ENCODE measurements at regions not wholly inside any gene's neighbourhood (a gene's known extent, or its start where the extent isn't known, plus 50 kb on each side); places are given as distances from the start of the nearest gene placed in this dataset.
"Not testable (repeated sequence)": the region's sequence is repeated elsewhere in the genome, so short reads cannot be mapped to it uniquely, and the experiment has no call there.

DNA sequence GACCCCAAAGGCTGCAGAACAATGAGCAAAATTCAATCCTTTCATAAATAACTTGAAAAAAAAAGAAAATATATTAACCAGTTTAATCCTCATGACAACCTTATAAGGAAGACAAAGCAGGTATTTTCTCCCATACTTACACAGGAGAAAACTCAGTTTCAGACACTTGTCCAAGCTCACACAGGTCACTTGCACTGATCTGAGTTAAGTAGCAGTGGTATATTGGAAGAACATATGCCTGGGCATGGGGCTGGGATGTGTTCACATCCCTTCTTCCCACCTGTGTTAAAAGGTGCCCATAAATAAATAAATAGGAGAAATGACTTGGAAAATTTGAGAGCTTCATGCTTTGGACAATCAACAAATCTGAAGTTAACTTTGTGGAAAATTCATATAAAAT, 63.5 kb upstream of the SELENOP start:
- Histone ChIP-seq H3K27me3 (ENCODE audit: control insufficient read depth, insufficient read depth, low read length) (no peaks in the 10 kb centered on the region), H3K36me3 (ENCODE audit: control insufficient read depth, insufficient read depth, low read length) (no peaks in the 10 kb centered on the region), H3K4me1 (ENCODE audit: control insufficient read depth, insufficient read depth, low read length) (no peaks in the 10 kb centered on the region), H3K9ac (ENCODE audit: low read depth, low read length) (no peak overlapping the region), H3K9me3 (ENCODE audit: control insufficient read depth, insufficient read depth, low read length) (no peaks in the 10 kb centered on the region), H3K4me3 (ENCODE audit: low read depth, low read length) (no peak overlapping the region)

- Histone ChIP-seq H3K4me1 (ENCODE audit: control insufficient read depth, insufficient read depth, low read length) (no peaks in the 10 kb centered on the region), H3K4me3 (ENCODE audit: low read depth, low read length) (no peak overlapping the region), H3K9ac (ENCODE audit: low read depth, low read length) (no peak overlapping the region), H3K9me3 (ENCODE audit: control insufficient read depth, insufficient read depth, low read length) (no peaks in the 10 kb centered on the region), H3K36me3 (ENCODE audit: control insufficient read depth, insufficient read depth, low read length) (no peaks in the 10 kb centered on the region), H3K27me3 (ENCODE audit: control insufficient read depth, insufficient read depth, low read length) (no peaks in the 10 kb centered on the region)
Observed at GRCh38 chr5:42874621-42875198, 63.0 kb upstream of the SELENOP start.

DNA sequence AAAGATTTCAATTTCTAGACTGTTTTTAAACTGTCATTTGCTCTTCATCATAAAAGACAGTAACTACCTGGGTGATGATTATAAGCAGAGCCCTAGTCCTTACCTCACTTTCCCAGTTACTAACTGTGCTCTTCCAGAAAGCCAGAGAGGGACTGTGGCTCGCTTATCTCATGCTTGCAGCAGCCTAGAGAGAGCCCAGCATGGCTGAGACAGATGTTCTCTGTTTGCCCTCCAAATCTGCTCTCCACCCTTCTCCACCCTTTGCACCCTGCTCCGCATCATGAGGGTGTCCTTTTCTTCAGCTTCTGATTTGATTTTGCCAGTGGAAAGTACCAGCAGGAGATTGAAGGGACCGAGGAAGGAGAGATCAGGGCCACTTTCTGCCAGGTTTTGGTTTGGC, 61.2 kb upstream of the SELENOP start:
- H3K4me1 ChIP-seq (ENCODE audit: control insufficient read depth, insufficient read depth, low read length): no peaks in the 10 kb centered on the region
- H3K36me3 ChIP-seq (ENCODE audit: control insufficient read depth, insufficient read depth, low read length): no peaks in the 10 kb centered on the region
- no peak overlapping the region for H3K9ac ChIP-seq (ENCODE audit: low read depth, low read length)
- no peaks in the 10 kb centered on the region for H3K9me3 ChIP-seq (ENCODE audit: control insufficient read depth, insufficient read depth, low read length)
- H3K4me3 ChIP-seq (ENCODE audit: low read depth, low read length): no peak overlapping the region
- H3K27me3 ChIP-seq (ENCODE audit: control insufficient read depth, insufficient read depth, low read length): no peaks in the 10 kb centered on the region

DNA sequence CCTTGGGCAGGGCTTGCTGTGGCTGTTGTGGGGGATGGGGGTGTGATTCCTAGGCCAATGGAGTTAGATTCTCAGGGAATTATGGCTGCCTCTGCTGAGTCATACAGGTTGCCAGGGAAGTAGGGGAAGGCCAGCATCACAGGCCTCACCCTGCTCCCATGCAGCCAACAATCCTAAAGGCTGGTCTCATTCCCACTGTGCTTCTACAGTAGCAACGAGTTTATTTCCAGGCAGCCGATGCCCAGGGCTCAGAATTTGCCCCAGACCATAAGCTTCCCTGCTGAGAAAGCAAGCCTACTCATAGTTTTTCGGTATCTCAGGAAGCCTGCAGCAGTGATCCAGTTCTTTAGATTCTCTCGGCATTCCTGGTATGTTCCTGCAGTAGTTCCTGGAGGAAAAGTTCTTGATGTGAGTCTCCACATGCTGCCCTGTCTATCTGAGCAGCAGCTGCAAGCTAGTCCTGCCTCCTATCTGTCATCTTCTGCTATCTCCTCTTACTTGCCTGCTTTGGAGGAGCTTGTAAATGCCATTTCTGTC, 59.3 kb upstream of the SELENOP start:
- H3K9ac ChIP-seq (ENCODE audit: low read depth, low read length): no peak overlapping the region
- no peaks in the 10 kb centered on the region for H3K27me3 ChIP-seq (ENCODE audit: control insufficient read depth, insufficient read depth, low read length)
- no peak overlapping the region for H3K4me3 ChIP-seq (ENCODE audit: low read depth, low read length)
- no peaks in the 10 kb centered on the region for H3K36me3 ChIP-seq (ENCODE audit: control insufficient read depth, insufficient read depth, low read length)
- H3K4me1 ChIP-seq (ENCODE audit: control insufficient read depth, insufficient read depth, low read length): no peaks in the 10 kb centered on the region
- no peaks in the 10 kb centered on the region for H3K9me3 ChIP-seq (ENCODE audit: control insufficient read depth, insufficient read depth, low read length)

DNA sequence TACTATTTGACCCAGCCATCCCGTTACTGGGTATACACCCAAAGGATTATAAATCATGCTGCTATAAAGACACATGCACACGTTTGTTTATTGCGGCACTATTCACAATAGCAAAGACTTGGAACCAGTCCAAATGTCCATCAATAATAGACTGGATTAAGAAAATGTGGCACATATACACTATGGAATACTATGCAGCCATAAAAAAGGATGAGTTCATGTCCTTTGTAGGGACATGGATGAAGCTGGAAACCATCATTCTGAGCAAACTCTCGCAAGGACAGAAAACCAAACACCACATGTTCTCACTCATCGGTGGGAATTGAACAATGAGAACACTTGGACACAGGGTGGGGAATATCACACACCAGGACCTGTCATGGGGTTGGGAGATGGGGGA, 56.7 kb upstream of the SELENOP start:
- H3K9me3 ChIP-seq (ENCODE audit: control insufficient read depth, insufficient read depth, low read length); H3K27me3 ChIP-seq (ENCODE audit: control insufficient read depth, insufficient read depth, low read length); H3K9ac ChIP-seq (ENCODE audit: low read depth, low read length); H3K4me1 ChIP-seq (ENCODE audit: control insufficient read depth, insufficient read depth, low read length); H3K4me3 ChIP-seq (ENCODE audit: low read depth, low read length); H3K36me3 ChIP-seq (ENCODE audit: control insufficient read depth, insufficient read depth, low read length): not testable (repeated sequence)

DNA sequence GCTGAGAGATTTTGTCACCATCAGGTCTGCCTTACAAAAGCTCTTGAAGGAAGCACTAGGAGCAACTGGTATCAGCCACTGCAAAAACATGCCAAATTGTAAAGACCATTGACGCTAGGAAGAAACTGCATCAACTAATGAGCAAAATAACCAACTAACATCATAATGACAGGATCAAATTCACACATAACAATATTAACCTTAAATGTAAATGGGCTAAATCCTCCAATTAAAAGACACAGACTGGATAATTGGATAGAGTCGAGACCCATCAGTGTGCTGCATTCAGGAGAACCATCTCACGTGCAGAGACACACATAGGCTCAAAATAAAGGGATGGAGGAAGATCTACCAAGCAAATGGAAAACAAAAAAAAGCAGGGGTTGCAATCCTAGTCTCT, 53.1 kb upstream of the SELENOP start:
- not testable (repeated sequence) for H3K36me3 ChIP-seq (ENCODE audit: control insufficient read depth, insufficient read depth, low read length); H3K9ac ChIP-seq (ENCODE audit: low read depth, low read length); H3K4me3 ChIP-seq (ENCODE audit: low read depth, low read length); H3K9me3 ChIP-seq (ENCODE audit: control insufficient read depth, insufficient read depth, low read length); H3K27me3 ChIP-seq (ENCODE audit: control insufficient read depth, insufficient read depth, low read length); H3K4me1 ChIP-seq (ENCODE audit: control insufficient read depth, insufficient read depth, low read length)
